Fibroblast of lung (primary cell): ENCODE measurements at regions not wholly inside any gene's neighbourhood (a gene's known extent, or its start where the extent isn't known, plus 50 kb on each side); places are given as distances from the start of the nearest gene placed in this dataset.

Experiments used
- EZH2 ChIP-seq: IDR thresholded peaks from 2 replicates; pipeline ENCODE4 v1.5.1; 2012; ENCODE audit warnings: low read length, control low read depth, mild to moderate bottlenecking; ENCODE audit errors: missing control alignments
- TF ChIP-seq, protein P1 (sequence below), 2 donors: IDR thresholded peaks in 1 of 2; conservative IDR thresholded peaks in 1 of 2; 1 replicate in 1 of 2; 2 replicates in 1 of 2; pipeline ENCODE4 v1.5.1; 2011 to 2012; ENCODE audit warnings: low read length in 2 of 2, control low read depth in 1 of 2, inconsistent platforms in 1 of 2, low read depth in 1 of 2, mild to moderate bottlenecking in 1 of 2

- TF ChIP-seq, protein P1, sequence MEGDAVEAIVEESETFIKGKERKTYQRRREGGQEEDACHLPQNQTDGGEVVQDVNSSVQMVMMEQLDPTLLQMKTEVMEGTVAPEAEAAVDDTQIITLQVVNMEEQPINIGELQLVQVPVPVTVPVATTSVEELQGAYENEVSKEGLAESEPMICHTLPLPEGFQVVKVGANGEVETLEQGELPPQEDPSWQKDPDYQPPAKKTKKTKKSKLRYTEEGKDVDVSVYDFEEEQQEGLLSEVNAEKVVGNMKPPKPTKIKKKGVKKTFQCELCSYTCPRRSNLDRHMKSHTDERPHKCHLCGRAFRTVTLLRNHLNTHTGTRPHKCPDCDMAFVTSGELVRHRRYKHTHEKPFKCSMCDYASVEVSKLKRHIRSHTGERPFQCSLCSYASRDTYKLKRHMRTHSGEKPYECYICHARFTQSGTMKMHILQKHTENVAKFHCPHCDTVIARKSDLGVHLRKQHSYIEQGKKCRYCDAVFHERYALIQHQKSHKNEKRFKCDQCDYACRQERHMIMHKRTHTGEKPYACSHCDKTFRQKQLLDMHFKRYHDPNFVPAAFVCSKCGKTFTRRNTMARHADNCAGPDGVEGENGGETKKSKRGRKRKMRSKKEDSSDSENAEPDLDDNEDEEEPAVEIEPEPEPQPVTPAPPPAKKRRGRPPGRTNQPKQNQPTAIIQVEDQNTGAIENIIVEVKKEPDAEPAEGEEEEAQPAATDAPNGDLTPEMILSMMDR (conservative IDR thresholded peaks at IDR 0.05 in 1 of 2, IDR thresholded peaks at IDR 0.05 in 1 of 2; ENCODE audit: low read depth in 1 of 2, low read length in 2 of 2) = no peak
- TF ChIP-seq EZH2 = no peak
Observed at GRCh38 chr6:141048451-141048850, 1084.3 kb upstream of the GJE1 start.
